GM21786 (cell line): ENCODE measurements at regions not wholly inside any gene's neighbourhood (a gene's known extent, or its start where the extent isn't known, plus 50 kb on each side); places are given as distances from the start of the nearest gene placed in this dataset.
"Not testable (repeated sequence)": the region's sequence is repeated elsewhere in the genome, so short reads cannot be mapped to it uniquely, and the experiment has no call there.

ENCODE experiments used
- ATAC-seq: cut with Tn5 transposase; IDR thresholded peaks from one replicate; pipeline ENCODE4 v1.9.1; 2021; ENCODE audit not compliant: unreplicated experiment

- no peak for ATAC-seq
Measured at GRCh38 chr1:181319907-181320306, 163.4 kb upstream of the CACNA1E start.

GRCh38 chr1:181324797-181325616, 158.3 kb upstream of the CACNA1E start:
- ATAC-seq, result no peak

GRCh38 chr1:181325765-181326164, 157.6 kb upstream of the CACNA1E start:
- ATAC-seq, result not testable (repeated sequence)

GRCh38 chr1:181326348-181326747, 157.0 kb upstream of the CACNA1E start:
- ATAC-seq, result no peak

GRCh38 chr1:181327796-181328195, 155.5 kb upstream of the CACNA1E start:
- no peak for ATAC-seq

GRCh38 chr1:181334724-181335123, 148.6 kb upstream of the CACNA1E start:
- no peak for ATAC-seq

GRCh38 chr1:181335631-181336030, 147.7 kb upstream of the CACNA1E start:
- no peak for ATAC-seq

GRCh38 chr1:181341026-181341632, 142.2 kb upstream of the CACNA1E start:
- no peak for ATAC-seq

GRCh38 chr1:181344091-181344490, 139.2 kb upstream of the CACNA1E start:
- ATAC-seq, result no peak

GRCh38 chr1:181345146-181345545, 138.2 kb upstream of the CACNA1E start:
- no peak for ATAC-seq

- ATAC-seq, result no peak
Measured at GRCh38 chr1:181347495-181348390, 135.6 kb upstream of the CACNA1E start.

GRCh38 chr1:181349512-181349911, 133.8 kb upstream of the CACNA1E start:
- no peak for ATAC-seq

- no peak for ATAC-seq
Measured at GRCh38 chr1:181350131-181350530, 133.2 kb upstream of the CACNA1E start.

GRCh38 chr1:181351740-181352139, 131.6 kb upstream of the CACNA1E start:
- ATAC-seq, result no peak

GRCh38 chr1:181352695-181353094, 130.6 kb upstream of the CACNA1E start:
- ATAC-seq, result no peak

- no peak for ATAC-seq
Measured at GRCh38 chr1:181353526-181353925, 129.8 kb upstream of the CACNA1E start.

GRCh38 chr1:181354865-181355264, 128.5 kb upstream of the CACNA1E start:
- ATAC-seq, result no peak

GRCh38 chr1:181356505-181357340, 126.6 kb upstream of the CACNA1E start:
- ATAC-seq, result no peak

GRCh38 chr1:181359012-181359411, 124.3 kb upstream of the CACNA1E start:
- no peak for ATAC-seq

- no peak for ATAC-seq
Measured at GRCh38 chr1:181364801-181365200, 118.5 kb upstream of the CACNA1E start.

GRCh38 chr1:181366910-181367309, 116.4 kb upstream of the CACNA1E start:
- no peak for ATAC-seq
